HG03354 (cell line): ENCODE measurements at regions not wholly inside any gene's neighbourhood (a gene's known extent, or its start where the extent isn't known, plus 50 kb on each side); places are given as distances from the start of the nearest gene placed in this dataset.

Source experiments
- ATAC-seq: cut with Tn5 transposase; IDR thresholded peaks from one replicate; pipeline ENCODE4 v1.9.1; 2021; ENCODE audit warnings: mild to moderate bottlenecking; ENCODE audit not compliant: unreplicated experiment, poor library complexity, severe bottlenecking

GRCh38 chr1:201676641-201677040 lies 137.7 kb downstream of the NAV1 start:
- ATAC-seq = no peak

GRCh38 chr1:201678264-201679101 lies 139.6 kb downstream of the NAV1 start:
- no peak for ATAC-seq

- no peak for ATAC-seq
Observed at GRCh38 chr1:201681375-201681774, 142.4 kb downstream of the NAV1 start.

- no peak for ATAC-seq
Observed at GRCh38 chr1:201682964-201683363, 144.0 kb downstream of the NAV1 start.

- no peak for ATAC-seq
Observed at GRCh38 chr1:201683397-201683796, 144.5 kb downstream of the NAV1 start.

GRCh38 chr1:201685485-201685884 lies 143.5 kb upstream of the IPO9 start:
- ATAC-seq = no peak

GRCh38 chr1:201686714-201687455 lies 142.1 kb upstream of the IPO9 start:
- ATAC-seq = no peak

GRCh38 chr1:201688514-201688913 lies 140.4 kb upstream of the IPO9 start:
- ATAC-seq = no peak

GRCh38 chr1:201689647-201690046 lies 139.3 kb upstream of the IPO9 start:
- no peak for ATAC-seq

- no peak for ATAC-seq
Observed at GRCh38 chr1:201690528-201690927, 138.4 kb upstream of the IPO9 start.

GRCh38 chr1:201691716-201692554 lies 137.0 kb upstream of the IPO9 start:
- ATAC-seq = no peak

GRCh38 chr1:201692555-201693394 lies 136.2 kb upstream of the IPO9 start:
- ATAC-seq = no peak

- no peak for ATAC-seq
Observed at GRCh38 chr1:201693890-201694607, 134.9 kb upstream of the IPO9 start.

- ATAC-seq = no peak
Observed at GRCh38 chr1:201694608-201695335, 134.2 kb upstream of the IPO9 start.

GRCh38 chr1:201695607-201696006 lies 133.3 kb upstream of the IPO9 start:
- no peak for ATAC-seq

GRCh38 chr1:201696217-201696761 lies 132.7 kb upstream of the IPO9 start:
- ATAC-seq = no peak

- ATAC-seq = no peak
Observed at GRCh38 chr1:201697174-201697573, 131.8 kb upstream of the IPO9 start.

GRCh38 chr1:201701831-201702230 lies 127.1 kb upstream of the IPO9 start:
- ATAC-seq = no peak
